Spleen (tissue), 11 donors: ENCODE measurements at regions not wholly inside any gene's neighbourhood (a gene's known extent, or its start where the extent isn't known, plus 50 kb on each side); places are given as distances from the start of the nearest gene placed in this dataset.

Experiments
- DNase-seq: peaks from one replicate; pipeline ENCODE4 v3.0.0-alpha.2; 2020
- H3K27ac ChIP-seq, 8 donors: fragments of 200-600 bp; sonication (generic) in 7 of 8; 1 replicate in 4 of 8; 2 replicates in 4 of 8; pipeline versions ENCODE4 v1.5.0 to v1.8.0; 2016 to 2021; ENCODE audit warnings: inconsistent platforms in 4 of 8, mild to moderate bottlenecking in 4 of 8, moderate library complexity in 1 of 8
- H3K27me3 ChIP-seq, 7 donors: fragments of 200-600 bp; sonication (generic) in 6 of 7; replicated peaks in 1 of 7; 1 replicate in 4 of 7; 2 replicates in 3 of 7; pipeline versions ENCODE4 v1.5.0 to v1.8.0; 2016 to 2021; ENCODE audit warnings: inconsistent platforms in 3 of 7, mild to moderate bottlenecking in 1 of 7
- H3K36me3 ChIP-seq, 6 donors: fragments of 200-600 bp; sonication (generic) in 5 of 6; 1 replicate in 4 of 6; 2 replicates in 2 of 6; pipeline versions ENCODE4 v1.5.0 to v1.8.0; 2016 to 2021; ENCODE audit warnings: inconsistent platforms in 2 of 6
- H3K4me1 ChIP-seq, 6 donors: fragments of 200-600 bp; sonication (generic) in 5 of 6; 1 replicate in 3 of 6; 2 replicates in 3 of 6; pipeline versions ENCODE4 v1.5.0 to v1.8.0; 2016 to 2021; ENCODE audit warnings: inconsistent platforms in 3 of 6
- H3K4me3 ChIP-seq, 8 donors: fragments of 200-600 bp; sonication (generic) in 7 of 8; 1 replicate in 4 of 8; 2 replicates in 4 of 8; pipeline versions ENCODE4 v1.5.0 to v1.8.0; 2016 to 2021; ENCODE audit warnings: inconsistent platforms in 4 of 8, mild to moderate bottlenecking in 4 of 8, moderate library complexity in 2 of 8
- H3K9me3 ChIP-seq, 8 donors: fragments of 200-600 bp; sonication (generic) in 7 of 8; 1 replicate in 4 of 8; 2 replicates in 4 of 8; pipeline versions ENCODE4 v1.5.0 to v1.8.0; 2016 to 2021; ENCODE audit warnings: inconsistent platforms in 4 of 8
- CTCF ChIP-seq, 11 experiments: fragments of 200-600 bp in 7 of 11; fragments of 450-650 bp in 4 of 11; sonication (generic) in 4 of 11; IDR thresholded peaks in 8 of 11; conservative IDR thresholded peaks in 3 of 11; 1 replicate in 7 of 11; 2 replicates in 4 of 11; pipeline versions ENCODE4 v1.4.0 to v1.8.0; 2016 to 2021; ENCODE audit warnings: antibody characterized with exemption in 11 of 11, inconsistent platforms in 4 of 11, mild to moderate bottlenecking in 1 of 11
- POLR2A ChIP-seq, 3 donors: fragments of 450-650 bp; IDR thresholded peaks; one replicate each; pipeline ENCODE4 v1.5.1; 2017; ENCODE audit warnings: antibody characterized with exemption in 3 of 3, mild to moderate bottlenecking in 1 of 3
- POLR2AphosphoS5 ChIP-seq, 3 donors: sonication (generic); formaldehyde crosslinking; IDR thresholded peaks; one replicate each; pipeline ENCODE4 v1.5.1; 2017; ENCODE audit warnings: antibody characterized with exemption in 3 of 3
- WGBS, 5 donors: extraction: QIAGEN DNeasy Blood & Tissue Kit in 3 of 5; methylation state at CpG; one replicate each; pipeline versions ENCODE4 v1.1.5 to v1.1.7; 2013 to 2018; 5-methylcytosine and 5-hydroxymethylcytosine counted together
- intact Hi-C: fragments of 100-400 bp; cut with DNase I; formaldehyde crosslinking; loops from one replicate; pipeline ENCODE4 v1.15.0; 2023; ENCODE audit warnings: low total_unique reads
- donor health status: healthy with polysubstance abuse.
- donor health status: DM: no; HTN: no; CAD: no; lungs with moderate emphysema.
- donor health status: DM: no; HTN: no; CAD: no.
- donor health status: Bipolar disorder and iron deficiency.
- donor health status: healthy.
- donor health status: DM: no; HTN: no; CAD: no.
- donor health status: DM: yes; HTN: yes; CAD: no.

GRCh38 chr20:50426866-50427718 is 83.1 kb upstream of the PTPN1 start:
- WGBS, 5 donors: 62 to 77% (median 72%) methylated on average over 6 of the region's 6 CpGs
- Histone ChIP-seq H3K27me3 (peaks cover 0 to 18% (median 0%) of the 10 kb centered on the region in 7 donors), H3K27ac (peak overlapping the region in 2 of 8 donors; percentile 8 to 38), H3K4me3 (no peak overlapping the region), H3K4me1 (peaks cover 0 to 28% (median 4%) of the 10 kb centered on the region in 6 donors), H3K9me3 (no peaks in the 10 kb centered on the region), H3K36me3 (no peaks in the 10 kb centered on the region)
- intact Hi-C loops: no loop called here
- no peak for TF ChIP-seq CTCF (IDR thresholded peaks at IDR 0.05 in 8 of 11, conservative IDR thresholded peaks at IDR 0.05 in 3 of 11)
- no peak for TF ChIP-seq POLR2AphosphoS5 (IDR thresholded peaks at IDR 0.05)
- no peak for TF ChIP-seq POLR2A (IDR thresholded peaks at IDR 0.05)
- DNase-seq: no peak

- Histone ChIP-seq H3K36me3 (no peaks in the 10 kb centered on the region), H3K9me3 (no peaks in the 10 kb centered on the region), H3K27me3 (peaks cover 0 to 18% (median 0%) of the 10 kb centered on the region in 7 donors), H3K4me3 (no peak overlapping the region), H3K27ac (peak overlapping the region in 1 of 8 donors; percentile 38), H3K4me1 (peaks cover 0 to 27% (median 4%) of the 10 kb centered on the region in 6 donors)
- TF ChIP-seq POLR2AphosphoS5 (IDR thresholded peaks at IDR 0.05): no peak
- intact Hi-C loops: no loop called here
- no peak for DNase-seq
- 14 to 32% (median 25%) methylated on average over 5 of the region's 5 CpGs for WGBS, 5 donors
Measured at GRCh38 chr20:50427719-50428083, 82.5 kb upstream of the PTPN1 start.

GRCh38 chr20:50428097-50428828 is 81.9 kb upstream of the PTPN1 start:
- Histone ChIP-seq H3K4me1 (peaks cover 0 to 21% (median 2%) of the 10 kb centered on the region in 6 donors), H3K36me3 (no peaks in the 10 kb centered on the region), H3K27me3 (peaks cover 0 to 18% (median 0%) of the 10 kb centered on the region in 7 donors), H3K4me3 (no peak overlapping the region), H3K27ac (no peak overlapping the region), H3K9me3 (no peaks in the 10 kb centered on the region)
- no peak for TF ChIP-seq CTCF (IDR thresholded peaks at IDR 0.05 in 8 of 11, conservative IDR thresholded peaks at IDR 0.05 in 3 of 11)
- TF ChIP-seq POLR2AphosphoS5 (IDR thresholded peaks at IDR 0.05): no peak
- TF ChIP-seq POLR2A (IDR thresholded peaks at IDR 0.05): no peak
- WGBS, 5 donors: 79 to 87% (median 86%) methylated on average over 6 of the region's 6 CpGs
- intact Hi-C loops: no loop called here
- DNase-seq: no peak

- TF ChIP-seq POLR2AphosphoS5 (IDR thresholded peaks at IDR 0.05): no peak
- no peak for TF ChIP-seq CTCF (IDR thresholded peaks at IDR 0.05 in 8 of 11, conservative IDR thresholded peaks at IDR 0.05 in 3 of 11)
- TF ChIP-seq POLR2A (IDR thresholded peaks at IDR 0.05): no peak
- no peak overlapping the region for H3K4me3 ChIP-seq
- H3K4me1 ChIP-seq: peaks cover 0 to 14% (median 3%) of the 10 kb centered on the region in 6 donors
- intact Hi-C loops: no loop called here
- H3K9me3 ChIP-seq: no peaks in the 10 kb centered on the region
- H3K36me3 ChIP-seq: no peaks in the 10 kb centered on the region
- H3K27me3 ChIP-seq: peaks cover 0 to 14% (median 0%) of the 10 kb centered on the region in 7 donors
- WGBS, 5 donors: 73 to 91% (median 90%) methylated on average over 5 of the region's 5 CpGs
- no peak overlapping the region for H3K27ac ChIP-seq
- no peak for DNase-seq
Measured at GRCh38 chr20:50429412-50429811, 80.8 kb upstream of the PTPN1 start.
